ENCODE measurements at regions not wholly inside any gene's neighbourhood (a gene's known extent, or its start where the extent isn't known, plus 50 kb on each side); places are given as distances from the start of the nearest gene placed in this dataset.
"Not testable (repeated sequence)": the region's sequence is repeated elsewhere in the genome, so short reads cannot be mapped to it uniquely, and the experiment has no call there.

GRCh38 chr6:140462076-140462452 lies 1087.6 kb upstream of the CITED2 start:
- no peak for DNase-seq (ENCODE audit: low read depth in 2 of 2)

- no peak for DNase-seq (ENCODE audit: low read depth in 2 of 2)
Observed at GRCh38 chr6:140460267-140460666, 1085.8 kb upstream of the CITED2 start.

GRCh38 chr6:140459209-140459608 lies 1084.8 kb upstream of the CITED2 start:
- DNase-seq (ENCODE audit: low read depth in 2 of 2) = no peak

- DNase-seq (ENCODE audit: low read depth in 2 of 2) = no peak
Observed at GRCh38 chr6:140446241-140446640, 1071.8 kb upstream of the CITED2 start.

GRCh38 chr6:140445474-140446004 lies 1071.1 kb upstream of the CITED2 start:
- DNase-seq (ENCODE audit: low read depth in 2 of 2) = no peak

GRCh38 chr6:140443112-140443511 lies 1068.7 kb upstream of the CITED2 start:
- DNase-seq (ENCODE audit: low read depth in 2 of 2) = not testable (repeated sequence)

GRCh38 chr6:140441256-140441655 lies 1066.8 kb upstream of the CITED2 start:
- DNase-seq (ENCODE audit: low read depth in 2 of 2) = no peak

GRCh38 chr6:140440223-140440835 lies 1065.9 kb upstream of the CITED2 start:
- no peak for DNase-seq (ENCODE audit: low read depth in 2 of 2)

GRCh38 chr6:140438346-140438735 lies 1063.9 kb upstream of the CITED2 start:
- DNase-seq (ENCODE audit: low read depth in 2 of 2) = no peak

- no peak for DNase-seq (ENCODE audit: low read depth in 2 of 2)
Observed at GRCh38 chr6:140437619-140438345, 1063.3 kb upstream of the CITED2 start.

GRCh38 chr6:140436023-140436811 lies 1061.8 kb upstream of the CITED2 start:
- DNase-seq (ENCODE audit: low read depth in 2 of 2) = no peak

GRCh38 chr6:140434761-140435160 lies 1060.3 kb upstream of the CITED2 start:
- no peak for DNase-seq (ENCODE audit: low read depth in 2 of 2)

GRCh38 chr6:140433072-140433471 lies 1058.6 kb upstream of the CITED2 start:
- no peak for DNase-seq (ENCODE audit: low read depth in 2 of 2)

- no peak for DNase-seq (ENCODE audit: low read depth in 2 of 2)
Observed at GRCh38 chr6:140427842-140428241, 1053.4 kb upstream of the CITED2 start.

- no peak for DNase-seq (ENCODE audit: low read depth in 2 of 2)
Observed at GRCh38 chr6:140414966-140415620, 1040.6 kb upstream of the CITED2 start.

GRCh38 chr6:140403020-140403419 lies 1028.6 kb upstream of the CITED2 start:
- DNase-seq (ENCODE audit: low read depth in 2 of 2) = no peak

- DNase-seq (ENCODE audit: low read depth in 2 of 2) = no peak
Observed at GRCh38 chr6:140401761-140402160, 1027.3 kb upstream of the CITED2 start.

- DNase-seq (ENCODE audit: low read depth in 2 of 2) = no peak
Observed at GRCh38 chr6:140398076-140398475, 1023.6 kb upstream of the CITED2 start.

- DNase-seq (ENCODE audit: low read depth in 2 of 2) = no peak
Observed at GRCh38 chr6:140397106-140397505, 1022.7 kb upstream of the CITED2 start.

- no peak for DNase-seq (ENCODE audit: low read depth in 2 of 2)
Observed at GRCh38 chr6:140393665-140394540, 1019.5 kb upstream of the CITED2 start.

- no peak for DNase-seq (ENCODE audit: low read depth in 2 of 2)
Observed at GRCh38 chr6:140388815-140389214, 1014.4 kb upstream of the CITED2 start.
